HCT116 (cell line): ENCODE measurements at regions not wholly inside any gene's neighbourhood (a gene's known extent, or its start where the extent isn't known, plus 50 kb on each side); places are given as distances from the start of the nearest gene placed in this dataset.

Source experiments
- ATAC-seq: fragments of 200-7000 bp; cut with Tn5 transposase; 2 replicates; pipeline ENCODE4 v1.9.1; 2020; ENCODE audit warnings: mild to moderate bottlenecking, moderate library complexity
- BruUV-seq: library from RNA; stranded (reverse); fragments of 400-500 nt; replicated peaks from 2 replicates; lab custom pipeline; 2021; lab: Mats Ljungman, UMichigan
- CTCF ChIA-PET: fragments of 300-600 bp; sonication (Branson Sonifier 250); formaldehyde crosslinking; loops from one replicate; lab custom pipeline; 2021; ENCODE audit warnings: antibody characterized with exemption; lab: Charles Lee
- POLR2A ChIA-PET: fragments of 300-600, 350-600 bp; sonication (Branson Sonifier 250); formaldehyde crosslinking; loops from one replicate; lab custom pipeline; 2021; ENCODE audit warnings: antibody characterized with exemption; lab: Charles Lee
- RAD21 ChIA-PET, 2 experiments: fragments of 300-600 bp; sonication (Branson Sonifier 250); formaldehyde crosslinking; loops; one replicate each; lab custom pipeline; 2023; ENCODE audit warnings: low total read pairs in 2 of 2; ENCODE audit not compliant: uncharacterized antibody in 2 of 2, unreplicated experiment in 2 of 2, low non-redundant PET in 1 of 2; lab: Charles Lee
- DNase-seq: peaks from one replicate; pipeline ENCODE4 v3.0.0-alpha.2; 2010; ENCODE audit warnings: low read depth, low spot score
- H2AFZ ChIP-seq: fragments of 200-600 bp; shearing (Covaris generic), sonication (generic); 2 replicates; pipeline ENCODE4 v1.6.1; 2017; ENCODE audit warnings: low read depth, mixed run types, mixed read lengths, antibody characterized with exemption, low read length; ENCODE audit not compliant: poor library complexity, severe bottlenecking
- H3K27ac ChIP-seq: 2 replicates; pipeline ENCODE4 v1.5.1; 2012; ENCODE audit warnings: low read depth, low read length
- H3K27me3 ChIP-seq: fragments of 200-600 bp; sonication (generic); 2 replicates; pipeline ENCODE4 v1.6.1; 2016; ENCODE audit warnings: mixed run types, low read length, mixed read lengths; ENCODE audit not compliant: insufficient read depth
- H3K36me3 ChIP-seq, 2 experiments: fragments of 200-500 bp in 1 of 2; fragments of 200-600 bp in 1 of 2; sonication (Bioruptor generic) in 1 of 2; sonication (generic) in 1 of 2; 2 replicates each; pipeline versions ENCODE4 v1.5.1 to v1.6.1; 2014 to 2016; ENCODE audit warnings: low read length in 2 of 2, inconsistent platforms in 1 of 2, mixed read lengths in 1 of 2, mixed run types in 1 of 2; ENCODE audit not compliant: insufficient read depth in 2 of 2, control insufficient read depth in 1 of 2
- H3K4me1 ChIP-seq, 2 experiments: fragments of 200-600 bp in 1 of 2; sonication (generic) in 1 of 2; 2 replicates each; pipeline versions ENCODE4 v1.5.1 to v1.6.1; 2012 to 2017; ENCODE audit warnings: low read length in 2 of 2, inconsistent platforms in 1 of 2, mild to moderate bottlenecking in 1 of 2, mixed read lengths in 1 of 2, mixed run types in 1 of 2, moderate library complexity in 1 of 2; ENCODE audit not compliant: insufficient read depth in 2 of 2, control insufficient read depth in 1 of 2
- H3K4me2 ChIP-seq: fragments of 200-600 bp; sonication (generic); 2 replicates; pipeline ENCODE4 v1.6.1; 2017; ENCODE audit warnings: mixed run types, low read length, mixed read lengths
- H3K4me3 ChIP-seq, 2 experiments: fragments of 200-600 bp in 1 of 2; sonication (generic) in 1 of 2; replicated peaks in 1 of 2; 2 replicates each; pipeline ENCODE4 v1.5.1; 2011 to 2016; ENCODE audit warnings: low read length in 2 of 2, control low read depth in 1 of 2, low read depth in 1 of 2, mild to moderate bottlenecking in 1 of 2, mixed read lengths in 1 of 2, mixed run types in 1 of 2
- H3K79me2 ChIP-seq: fragments of 200-600 bp; sonication (generic); 2 replicates; pipeline ENCODE4 v1.6.1; 2017; ENCODE audit warnings: mild to moderate bottlenecking, mixed run types, low read length, moderate library complexity, mixed read lengths; ENCODE audit not compliant: insufficient read depth
- H3K9ac ChIP-seq: fragments of 200-600 bp; sonication (generic); 2 replicates; pipeline ENCODE4 v1.6.1; 2016; ENCODE audit warnings: low read length, mixed read lengths
- H3K9me2 ChIP-seq: fragments of 200-600 bp; sonication (generic), shearing (Covaris generic); 2 replicates; pipeline ENCODE4 v1.6.1; 2017; ENCODE audit warnings: mixed run types, mild to moderate bottlenecking, moderate library complexity; ENCODE audit not compliant: insufficient read depth
- H3K9me3 ChIP-seq, 2 experiments: fragments of 200-500 bp in 1 of 2; fragments of 200-600 bp in 1 of 2; sonication (Bioruptor generic) in 1 of 2; sonication (generic) in 1 of 2; 2 replicates each; pipeline ENCODE4 v1.6.1; 2014 to 2017; ENCODE audit warnings: low read length in 2 of 2, mixed read lengths in 2 of 2, inconsistent platforms in 1 of 2, low read depth in 1 of 2, mild to moderate bottlenecking in 1 of 2, mixed run types in 1 of 2, moderate library complexity in 1 of 2; ENCODE audit not compliant: control insufficient read depth in 1 of 2, insufficient read depth in 1 of 2
- H4K20me1 ChIP-seq: fragments of 200-600 bp; sonication (generic), shearing (Covaris generic); 2 replicates; pipeline ENCODE4 v1.6.1; 2017; ENCODE audit warnings: mixed run types, mild to moderate bottlenecking, moderate library complexity; ENCODE audit not compliant: insufficient read depth
- CBX3 ChIP-seq: IDR thresholded peaks from 2 replicates; pipeline ENCODE4 v1.6.1; 2012; ENCODE audit warnings: low read depth
- CEBPB ChIP-seq: IDR thresholded peaks from 2 replicates; pipeline ENCODE4 v1.6.1; 2012; ENCODE audit warnings: low read depth
- EGR1 ChIP-seq: IDR thresholded peaks from 2 replicates; pipeline ENCODE4 v1.6.1; 2012; ENCODE audit warnings: low read depth
- ELF1 ChIP-seq: IDR thresholded peaks from 2 replicates; pipeline ENCODE4 v1.6.1; 2012; ENCODE audit warnings: low read depth, borderline replicate concordance
- EZH2 ChIP-seq: fragments of 200-600 bp; sonication (generic); IDR thresholded peaks from 2 replicates; pipeline ENCODE4 v1.6.1; 2017; ENCODE audit warnings: antibody characterized with exemption, mixed run types
- EZH2phosphoT487 ChIP-seq: fragments of 200-600 bp; IDR thresholded peaks from 2 replicates; pipeline ENCODE4 v1.6.1; 2018; ENCODE audit warnings: antibody characterized with exemption, borderline replicate concordance
- FOSL1 ChIP-seq: IDR thresholded peaks from 2 replicates; pipeline ENCODE4 v1.6.1; 2012; ENCODE audit warnings: low read depth
- POLR2A ChIP-seq: IDR thresholded peaks from 2 replicates; pipeline ENCODE4 v1.7.0; 2011; ENCODE audit warnings: borderline replicate concordance; ENCODE audit not compliant: insufficient read depth, insufficient read length; ENCODE audit errors: extremely low read depth
- POLR2AphosphoS5 ChIP-seq: IDR thresholded peaks from 2 replicates; pipeline ENCODE4 v1.6.1; 2011; ENCODE audit warnings: mild to moderate bottlenecking, low read depth, low read length, moderate library complexity
- RAD21 ChIP-seq: IDR thresholded peaks from 2 replicates; pipeline ENCODE4 v1.6.1; 2012; ENCODE audit warnings: low read depth, mild to moderate bottlenecking
- SIN3A ChIP-seq: IDR thresholded peaks from 2 replicates; pipeline ENCODE4 v1.6.1; 2012; ENCODE audit warnings: low read depth
- SP1 ChIP-seq: IDR thresholded peaks from 2 replicates; pipeline ENCODE4 v1.6.1; 2012; ENCODE audit warnings: low read depth
- SRF ChIP-seq: IDR thresholded peaks from 2 replicates; pipeline ENCODE4 v1.6.1; 2012; ENCODE audit warnings: low read depth
- ZFX ChIP-seq: fragments of 450-650 bp; IDR thresholded peaks from 2 replicates; pipeline ENCODE4 v1.6.1; 2017
- intact Hi-C: fragments of 100-400 bp; cut with micrococcal nuclease; formaldehyde crosslinking; loops from 2 replicates; pipeline ENCODE4 v1.10.0; 2022
- TF ChIP-seq, protein P1 (sequence below): IDR thresholded peaks from 2 replicates; pipeline ENCODE4 v1.6.1; 2012
- TF ChIP-seq, protein P2 (sequence below): IDR thresholded peaks from 2 replicates; pipeline ENCODE4 v1.6.1; 2011; ENCODE audit warnings: mild to moderate bottlenecking, low read length, moderate library complexity; ENCODE audit not compliant: insufficient replicate concordance; ENCODE audit errors: extremely low read depth
- TF ChIP-seq, protein P3 (sequence below), 3 experiments: fragments of 200-600 bp in 1 of 3; sonication (generic) in 1 of 3; IDR thresholded peaks in 2 of 3; conservative IDR thresholded peaks in 1 of 3; 2 replicates each; pipeline ENCODE4 v1.5.1; 2012 to 2017; ENCODE audit warnings: low read depth in 2 of 3, low read length in 2 of 3, antibody characterized with exemption in 1 of 3, borderline replicate concordance in 1 of 3, control low read depth in 1 of 3, mild to moderate bottlenecking in 1 of 3, mixed read lengths in 1 of 3, mixed run types in 1 of 3, moderate library complexity in 1 of 3; ENCODE audit not compliant: insufficient read depth in 1 of 3
- TF ChIP-seq, protein P4 (sequence below): IDR thresholded peaks from 2 replicates; pipeline ENCODE4 v1.6.1; 2012

DNA sequence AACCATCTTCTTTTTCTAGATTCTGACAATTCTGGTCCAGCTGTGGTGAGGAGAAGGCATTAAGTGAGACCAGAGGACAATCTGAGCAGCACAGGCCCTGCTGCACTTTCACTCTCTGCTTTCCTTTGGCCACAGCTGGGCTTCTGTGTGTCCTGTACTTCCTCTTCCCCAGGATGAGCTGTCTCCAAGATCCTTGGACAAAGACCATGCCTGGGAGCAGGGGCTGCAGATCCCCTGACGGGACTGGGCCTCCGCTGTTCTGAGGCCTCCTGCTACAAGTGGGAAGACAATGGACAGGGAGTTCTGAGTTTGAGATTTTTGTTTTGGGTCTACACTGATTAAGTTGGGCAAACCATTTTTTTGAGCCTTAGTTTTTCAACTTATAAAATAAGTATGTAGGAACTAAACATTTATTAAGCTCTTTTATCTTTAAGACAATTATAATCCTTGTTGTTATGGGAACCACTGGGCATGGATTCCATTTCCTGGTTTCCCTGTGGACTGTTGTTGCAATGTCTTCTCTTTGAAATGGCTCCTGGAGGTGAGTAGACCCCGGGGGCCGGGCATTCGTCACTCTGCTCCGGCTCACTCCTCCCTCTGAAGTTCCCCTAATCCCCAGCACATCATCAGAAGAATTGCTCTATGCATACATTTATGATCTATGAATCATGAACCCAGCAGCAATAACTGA lies 266.6 kb downstream of the ACTR3 start:
- ChIA-PET RAD21 (no interaction called here), CTCF (no interaction called here), POLR2A (no interaction called here)
- Histone ChIP-seq H3K9ac (no peak overlapping the region), H2AFZ (no peak overlapping the region), H3K27me3 (no peaks in the 10 kb centered on the region), H3K4me1 (no peaks in the 10 kb centered on the region), H4K20me1 (no peaks in the 10 kb centered on the region), H3K9me3 (no peaks in the 10 kb centered on the region), H3K36me3 (no peaks in the 10 kb centered on the region), H3K79me2 (no peaks in the 10 kb centered on the region), H3K4me2 (no peak overlapping the region), H3K27ac (no peak overlapping the region), H3K4me3 (no peak overlapping the region), H3K9me2 (no peaks in the 10 kb centered on the region)
- intact Hi-C loops: no loop called here
- no TSS peak for BruUV-seq
- DNase-seq (no peak), ATAC-seq (no peak)
- TF ChIP-seq, protein P1, sequence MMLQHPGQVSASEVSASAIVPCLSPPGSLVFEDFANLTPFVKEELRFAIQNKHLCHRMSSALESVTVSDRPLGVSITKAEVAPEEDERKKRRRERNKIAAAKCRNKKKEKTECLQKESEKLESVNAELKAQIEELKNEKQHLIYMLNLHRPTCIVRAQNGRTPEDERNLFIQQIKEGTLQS: no peak
- no peak for TF ChIP-seq ELF1

DNA sequence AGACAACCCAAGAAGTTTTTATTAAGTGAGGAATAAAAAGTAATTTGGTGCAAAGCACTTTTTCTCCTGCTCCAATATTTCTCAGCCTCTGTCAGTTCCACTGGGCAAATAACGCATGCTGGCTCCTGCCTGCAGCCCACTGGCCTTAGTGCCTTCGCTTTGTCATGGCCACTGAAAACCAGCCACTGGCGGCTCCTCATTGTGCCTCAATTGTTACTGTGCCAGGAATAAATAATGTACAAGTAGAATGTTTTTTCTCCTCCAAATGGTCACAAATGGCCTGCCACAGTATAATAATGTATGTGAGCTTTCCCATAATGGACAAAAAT lies 267.1 kb downstream of the ACTR3 start:
- H3K27me3 ChIP-seq: no peaks in the 10 kb centered on the region
- no peaks in the 10 kb centered on the region for H3K36me3 ChIP-seq
- no peaks in the 10 kb centered on the region for H3K79me2 ChIP-seq
- TF ChIP-seq, protein P1: no peak
- TF ChIP-seq CEBPB (no peak), SIN3A (no peak), EZH2 (no peak), ZFX (no peak), SRF (no peak), SP1 (no peak), CBX3 (no peak), RAD21 (no peak), POLR2AphosphoS5 (no peak), EZH2phosphoT487 (no peak), FOSL1 (no peak), EGR1 (no peak), POLR2A (no peak), ELF1 (no peak)
- TF ChIP-seq, protein P2, sequence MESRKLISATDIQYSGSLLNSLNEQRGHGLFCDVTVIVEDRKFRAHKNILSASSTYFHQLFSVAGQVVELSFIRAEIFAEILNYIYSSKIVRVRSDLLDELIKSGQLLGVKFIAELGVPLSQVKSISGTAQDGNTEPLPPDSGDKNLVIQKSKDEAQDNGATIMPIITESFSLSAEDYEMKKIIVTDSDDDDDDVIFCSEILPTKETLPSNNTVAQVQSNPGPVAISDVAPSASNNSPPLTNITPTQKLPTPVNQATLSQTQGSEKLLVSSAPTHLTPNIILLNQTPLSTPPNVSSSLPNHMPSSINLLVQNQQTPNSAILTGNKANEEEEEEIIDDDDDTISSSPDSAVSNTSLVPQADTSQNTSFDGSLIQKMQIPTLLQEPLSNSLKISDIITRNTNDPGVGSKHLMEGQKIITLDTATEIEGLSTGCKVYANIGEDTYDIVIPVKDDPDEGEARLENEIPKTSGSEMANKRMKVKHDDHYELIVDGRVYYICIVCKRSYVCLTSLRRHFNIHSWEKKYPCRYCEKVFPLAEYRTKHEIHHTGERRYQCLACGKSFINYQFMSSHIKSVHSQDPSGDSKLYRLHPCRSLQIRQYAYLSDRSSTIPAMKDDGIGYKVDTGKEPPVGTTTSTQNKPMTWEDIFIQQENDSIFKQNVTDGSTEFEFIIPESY: no peak
- TF ChIP-seq, protein P3, sequence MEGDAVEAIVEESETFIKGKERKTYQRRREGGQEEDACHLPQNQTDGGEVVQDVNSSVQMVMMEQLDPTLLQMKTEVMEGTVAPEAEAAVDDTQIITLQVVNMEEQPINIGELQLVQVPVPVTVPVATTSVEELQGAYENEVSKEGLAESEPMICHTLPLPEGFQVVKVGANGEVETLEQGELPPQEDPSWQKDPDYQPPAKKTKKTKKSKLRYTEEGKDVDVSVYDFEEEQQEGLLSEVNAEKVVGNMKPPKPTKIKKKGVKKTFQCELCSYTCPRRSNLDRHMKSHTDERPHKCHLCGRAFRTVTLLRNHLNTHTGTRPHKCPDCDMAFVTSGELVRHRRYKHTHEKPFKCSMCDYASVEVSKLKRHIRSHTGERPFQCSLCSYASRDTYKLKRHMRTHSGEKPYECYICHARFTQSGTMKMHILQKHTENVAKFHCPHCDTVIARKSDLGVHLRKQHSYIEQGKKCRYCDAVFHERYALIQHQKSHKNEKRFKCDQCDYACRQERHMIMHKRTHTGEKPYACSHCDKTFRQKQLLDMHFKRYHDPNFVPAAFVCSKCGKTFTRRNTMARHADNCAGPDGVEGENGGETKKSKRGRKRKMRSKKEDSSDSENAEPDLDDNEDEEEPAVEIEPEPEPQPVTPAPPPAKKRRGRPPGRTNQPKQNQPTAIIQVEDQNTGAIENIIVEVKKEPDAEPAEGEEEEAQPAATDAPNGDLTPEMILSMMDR (IDR thresholded peaks at IDR 0.05 in 2 of 3, conservative IDR thresholded peaks at IDR 0.05 in 1 of 3; ENCODE audit: borderline replicate concordance in 1 of 3, insufficient read depth in 1 of 3, low read depth in 2 of 3, low read length in 2 of 3): no peak
- TF ChIP-seq, protein P4, sequence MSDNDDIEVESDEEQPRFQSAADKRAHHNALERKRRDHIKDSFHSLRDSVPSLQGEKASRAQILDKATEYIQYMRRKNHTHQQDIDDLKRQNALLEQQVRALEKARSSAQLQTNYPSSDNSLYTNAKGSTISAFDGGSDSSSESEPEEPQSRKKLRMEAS: no peak
- H2AFZ ChIP-seq: no peak overlapping the region
- H3K27ac ChIP-seq: no peak overlapping the region
- ATAC-seq (no peak), DNase-seq (no peak)
- no peaks in the 10 kb centered on the region for H3K9me2 ChIP-seq
- H3K4me1 ChIP-seq: no peaks in the 10 kb centered on the region
- H3K4me2 ChIP-seq: no peak overlapping the region
- H3K9ac ChIP-seq: no peak overlapping the region
- ChIA-PET POLR2A (no interaction called here), CTCF (no interaction called here), RAD21 (no interaction called here)
- no peaks in the 10 kb centered on the region for H4K20me1 ChIP-seq
- H3K4me3 ChIP-seq: no peak overlapping the region
- no peaks in the 10 kb centered on the region for H3K9me3 ChIP-seq
- intact Hi-C loops: no loop called here
- BruUV-seq: no TSS peak
